Pancreas (tissue), 10 donors: ENCODE measurements at regions not wholly inside any gene's neighbourhood (a gene's known extent, or its start where the extent isn't known, plus 50 kb on each side); places are given as distances from the start of the nearest gene placed in this dataset.

Experiments
- ATAC-seq, 4 donors: fragments of 200-7000 bp; cut with Tn5 transposase; one replicate each; pipeline versions ENCODE4 v1.8.0 to v1.9.1; 2020; ENCODE audit warnings: mild to moderate bottlenecking in 4 of 4, moderate library complexity in 4 of 4
- DNase-seq, 6 donors: peaks; one replicate each; pipeline ENCODE4 v3.0.0-alpha.2; 2020
- FAIRE-seq: peaks from 2 replicates; lab custom pipeline; 2012; peaks lifted over from hg19 to GRCh38; lab: Jason Lieb, UNC
- H3K27ac ChIP-seq, 4 donors: fragments of 200-600 bp; sonication (generic); 1 replicate in 3 of 4; 2 replicates in 1 of 4; pipeline versions ENCODE4 v1.5.0 to v1.8.0; 2020
- H3K27me3 ChIP-seq, 4 donors: fragments of 200-600 bp; one replicate each; pipeline ENCODE4 v1.8.0; 2021
- H3K36me3 ChIP-seq, 3 donors: fragments of 200-600 bp; sonication (generic) in 1 of 3; one replicate each; pipeline versions ENCODE4 v1.5.0 to v1.8.0; 2020 to 2021
- H3K4me1 ChIP-seq, 3 donors: fragments of 200-600 bp; one replicate each; pipeline ENCODE4 v1.8.0; 2021
- H3K4me3 ChIP-seq, 4 donors: fragments of 200-600 bp; sonication (generic) in 2 of 4; one replicate each; pipeline versions ENCODE4 v1.5.0 to v1.8.0; 2020 to 2021
- H3K9me3 ChIP-seq, 4 donors: fragments of 200-600 bp; one replicate each; pipeline ENCODE4 v1.8.0; 2021
- WGBS, 2 donors: extraction: QIAGEN DNeasy Blood & Tissue Kit; methylation state at CpG; one replicate each; pipeline ENCODE4 v1.1.7; 2013; 5-methylcytosine and 5-hydroxymethylcytosine counted together
- intact Hi-C, 3 donors: fragments of 100-400 bp; cut with DNase I; formaldehyde crosslinking; loops; one replicate each; pipeline versions ENCODE4 v1.11.1 to v1.14.2; 2022
- TF ChIP-seq, protein P1 (sequence below), 4 donors: fragments of 200-600 bp; sonication (generic) in 3 of 4; IDR thresholded peaks; one replicate each; pipeline versions ENCODE4 v1.5.0 to v1.8.0; 2021; ENCODE audit warnings: antibody characterized with exemption in 4 of 4
- donor health status: healthy with polysubstance abuse.
- donor health status: DM: no; HTN: no; CAD: no; lungs with moderate emphysema.
- donor health status: DM: no; HTN: no; CAD: no.
- donor health status: control.
- donor health status: control.
- donor health status: Bipolar disorder and iron deficiency.
- donor health status: DM: yes; HTN: yes; CAD: no.
- donor health status: DM: no; HTN: no; CAD: no.
- donor health status: DM: no; HTN: no; CAD: no.
- donor health status: DM: yes; HTN: yes; CAD: no.

DNA sequence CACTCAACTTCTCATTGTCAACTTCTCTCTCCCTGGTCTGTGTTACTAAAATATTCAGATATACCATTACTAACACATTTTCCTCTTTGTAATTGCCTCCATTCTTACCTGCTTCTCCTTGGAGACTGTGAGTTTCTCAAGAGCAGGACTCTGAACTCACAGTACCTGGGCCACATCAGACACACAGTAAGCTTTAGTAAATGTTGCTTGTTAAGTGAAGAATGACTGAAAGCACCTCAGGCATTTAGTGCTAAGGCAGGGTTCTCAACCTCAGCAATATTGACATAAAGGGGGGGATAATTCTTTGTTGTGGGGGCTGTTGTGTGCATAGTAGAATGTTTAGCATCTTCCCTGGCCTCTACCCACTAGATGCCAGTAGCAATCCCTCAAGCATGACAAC lies 72.0 kb upstream of the RAB11FIP2 start:
- intact Hi-C loops = no loop called here
- H3K4me3 ChIP-seq = no peak overlapping the region

DNA sequence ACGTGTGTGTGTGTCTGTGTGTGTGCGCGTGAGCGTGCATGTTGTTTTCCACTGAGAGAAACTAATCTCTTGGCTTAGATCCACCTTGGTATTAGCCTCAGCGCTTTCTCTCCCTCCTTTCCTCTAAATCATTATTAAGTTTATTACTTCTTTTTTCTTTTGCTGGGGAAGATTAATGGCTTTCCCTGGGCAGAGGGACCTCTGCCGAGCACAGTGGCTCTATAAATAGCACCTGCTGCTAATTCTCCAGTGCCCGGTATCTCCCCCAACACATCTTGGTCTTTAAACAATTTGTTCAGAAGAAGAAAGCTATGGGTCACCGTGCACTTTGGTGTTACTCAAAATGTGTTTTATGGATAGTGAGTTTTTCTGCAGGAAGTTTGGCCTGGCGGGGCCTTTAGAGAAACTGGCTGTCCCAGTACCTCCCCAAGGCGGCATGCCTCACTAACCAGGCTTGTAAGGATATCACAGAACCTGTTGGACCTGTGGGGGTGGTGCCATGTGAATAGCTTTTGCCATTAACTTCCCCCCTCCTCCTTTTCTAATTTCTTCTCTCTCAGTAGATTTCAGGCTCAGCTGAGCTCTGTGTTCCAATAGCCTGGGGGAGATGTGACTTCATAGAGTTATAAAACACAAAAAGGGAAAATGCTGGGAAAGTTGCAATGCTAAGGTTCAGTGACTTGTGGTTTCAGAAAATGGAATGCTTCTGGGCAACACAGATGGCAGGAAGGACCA lies 70.1 kb upstream of the RAB11FIP2 start:
- H3K4me3 ChIP-seq = no peak overlapping the region
- no peak for DNase-seq

More for the DNA sequence above, 72.0 kb upstream of the RAB11FIP2 start:
- Histone ChIP-seq H3K9me3 (no peaks in the 10 kb centered on the region), H3K27ac (no peak overlapping the region), H3K4me1 (no peaks in the 10 kb centered on the region), H3K27me3 (no peaks in the 10 kb centered on the region), H3K36me3 (no peaks in the 10 kb centered on the region)
- ATAC-seq (no peak), FAIRE-seq (no peak), DNase-seq (no peak)
- TF ChIP-seq, protein P1, sequence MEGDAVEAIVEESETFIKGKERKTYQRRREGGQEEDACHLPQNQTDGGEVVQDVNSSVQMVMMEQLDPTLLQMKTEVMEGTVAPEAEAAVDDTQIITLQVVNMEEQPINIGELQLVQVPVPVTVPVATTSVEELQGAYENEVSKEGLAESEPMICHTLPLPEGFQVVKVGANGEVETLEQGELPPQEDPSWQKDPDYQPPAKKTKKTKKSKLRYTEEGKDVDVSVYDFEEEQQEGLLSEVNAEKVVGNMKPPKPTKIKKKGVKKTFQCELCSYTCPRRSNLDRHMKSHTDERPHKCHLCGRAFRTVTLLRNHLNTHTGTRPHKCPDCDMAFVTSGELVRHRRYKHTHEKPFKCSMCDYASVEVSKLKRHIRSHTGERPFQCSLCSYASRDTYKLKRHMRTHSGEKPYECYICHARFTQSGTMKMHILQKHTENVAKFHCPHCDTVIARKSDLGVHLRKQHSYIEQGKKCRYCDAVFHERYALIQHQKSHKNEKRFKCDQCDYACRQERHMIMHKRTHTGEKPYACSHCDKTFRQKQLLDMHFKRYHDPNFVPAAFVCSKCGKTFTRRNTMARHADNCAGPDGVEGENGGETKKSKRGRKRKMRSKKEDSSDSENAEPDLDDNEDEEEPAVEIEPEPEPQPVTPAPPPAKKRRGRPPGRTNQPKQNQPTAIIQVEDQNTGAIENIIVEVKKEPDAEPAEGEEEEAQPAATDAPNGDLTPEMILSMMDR (IDR thresholded peaks at IDR 0.05) = no peak

DNA sequence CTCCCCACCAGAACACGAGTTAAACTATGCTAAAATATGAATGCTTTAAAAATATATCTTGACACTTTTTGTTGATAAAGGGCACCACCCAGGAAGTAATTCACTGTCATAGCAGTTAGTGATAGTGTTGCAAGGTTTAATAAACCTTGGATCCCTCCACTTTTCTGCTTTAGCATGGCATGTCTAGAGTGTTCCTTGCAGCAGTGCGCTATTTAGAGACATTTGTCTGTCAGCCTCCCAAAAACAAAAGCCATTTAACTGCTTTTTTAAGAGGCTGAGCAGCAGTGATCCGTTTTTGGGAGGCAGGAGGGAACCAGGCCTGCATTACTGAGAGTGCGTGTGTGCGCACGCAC lies 69.6 kb upstream of the RAB11FIP2 start:
- Histone ChIP-seq H3K27ac (no peak overlapping the region), H3K27me3 (no peaks in the 10 kb centered on the region), H3K4me1 (no peaks in the 10 kb centered on the region), H3K9me3 (no peaks in the 10 kb centered on the region), H3K36me3 (no peaks in the 10 kb centered on the region), H3K4me3 (no peak overlapping the region)
- ATAC-seq = no peak
- WGBS, 2 donors = 62 to 68% methylated on average over 6 of the region's 6 CpGs
- no peak for FAIRE-seq
- TF ChIP-seq, protein P1 (IDR thresholded peaks at IDR 0.05) = no peak
- no peak for DNase-seq
- intact Hi-C loops = no loop called here

More for the DNA sequence above, 70.1 kb upstream of the RAB11FIP2 start:
- peak in 1 of 4 donors; percentile 22 for ATAC-seq
- no peak for FAIRE-seq
- Histone ChIP-seq H3K27me3 (no peaks in the 10 kb centered on the region), H3K9me3 (no peaks in the 10 kb centered on the region), H3K36me3 (no peaks in the 10 kb centered on the region), H3K4me1 (no peaks in the 10 kb centered on the region), H3K27ac (no peak overlapping the region)
- 54 to 63% methylated on average over 10 of the region's 10 CpGs for WGBS, 2 donors
- TF ChIP-seq, protein P1 (IDR thresholded peaks at IDR 0.05) = no peak
- intact Hi-C loops = no loop called here

DNA sequence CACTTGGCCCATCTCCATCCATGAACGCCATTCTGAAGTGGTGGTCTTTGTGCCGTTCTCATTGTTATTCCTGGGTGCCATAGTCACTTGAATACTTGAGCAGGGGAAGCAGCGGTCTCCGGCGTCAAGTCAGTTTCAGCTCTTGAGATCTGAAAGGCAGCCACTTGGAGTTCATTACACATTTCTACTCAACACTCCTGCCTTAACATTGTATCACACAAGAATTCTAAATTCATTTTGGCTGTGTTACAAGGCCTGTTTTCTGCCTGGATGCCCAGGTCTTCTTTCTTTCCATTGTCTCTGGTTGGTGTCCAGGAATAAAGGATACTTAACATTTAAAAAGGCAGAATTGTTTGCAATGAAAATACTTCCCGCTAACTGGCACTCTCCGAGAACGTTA lies 69.0 kb upstream of the RAB11FIP2 start:
- H3K9me3 ChIP-seq = no peaks in the 10 kb centered on the region
- H3K4me1 ChIP-seq = no peaks in the 10 kb centered on the region
- intact Hi-C loops = no loop called here
- H3K4me3 ChIP-seq = no peak overlapping the region
- H3K36me3 ChIP-seq = no peaks in the 10 kb centered on the region
- H3K27ac ChIP-seq = no peak overlapping the region
- DNase-seq = no peak
- no peaks in the 10 kb centered on the region for H3K27me3 ChIP-seq
- no peak for ATAC-seq
- TF ChIP-seq, protein P1 (IDR thresholded peaks at IDR 0.05) = no peak
- no peak for FAIRE-seq
- 91% methylated on average over 8 of the region's 8 CpGs for WGBS, 2 donors

GRCh38 chr10:118114992-118115391 lies 68.3 kb upstream of the RAB11FIP2 start:
- no peak for ATAC-seq
- no peak for DNase-seq
- Histone ChIP-seq H3K36me3 (no peaks in the 10 kb centered on the region), H3K4me3 (no peak overlapping the region), H3K9me3 (no peaks in the 10 kb centered on the region), H3K27me3 (no peaks in the 10 kb centered on the region), H3K4me1 (no peaks in the 10 kb centered on the region), H3K27ac (no peak overlapping the region)
- intact Hi-C loops = no loop called here
- no peak for FAIRE-seq
- TF ChIP-seq, protein P1 (IDR thresholded peaks at IDR 0.05) = no peak
- 34 to 42% methylated on average over 1 of the region's 1 CpG for WGBS, 2 donors
